ENCODE measurements at regions not wholly inside any gene's neighbourhood (a gene's known extent, or its start where the extent isn't known, plus 50 kb on each side); places are given as distances from the start of the nearest gene placed in this dataset.
"Not testable (repeated sequence)": the region's sequence is repeated elsewhere in the genome, so short reads cannot be mapped to it uniquely, and the experiment has no call there.

- TF ChIP-seq POLR2A, POLR2AphosphoS5 (IDR thresholded peaks at IDR 0.05; ENCODE audit: low read depth, low read length): not testable (repeated sequence)
Observed at GRCh38 chr9:62843145-62843544, 1653.3 kb downstream of the SPATA31A7 start.
